ENCODE measurements at regions not wholly inside any gene's neighbourhood (a gene's known extent, or its start where the extent isn't known, plus 50 kb on each side); places are given as distances from the start of the nearest gene placed in this dataset.

GRCh38 chr1:116835161-116835560 lies 74.6 kb upstream of the PTGFRN start:
- DNase-seq (ENCODE audit: low read depth, low spot score) = no peak
- intact Hi-C loops (cut with micrococcal nuclease) = no loop called here
- ATAC-seq = no peak
- RAD21 ChIA-PET (ENCODE audit: low non-redundant PET in 1 of 2, low total read pairs in 2 of 2, uncharacterized antibody in 2 of 2, unreplicated experiment in 2 of 2) = no interaction called here
- H2AFZ ChIP-seq (ENCODE audit: low read depth, low read length, poor library complexity, severe bottlenecking) = no peak overlapping the region
- no peaks in the 10 kb centered on the region for H3K4me1 ChIP-seq (ENCODE audit: control insufficient read depth in 1 of 2, insufficient read depth in 2 of 2, low read length in 2 of 2)
- H3K4me3 ChIP-seq (replicated peaks in 1 of 2; ENCODE audit: low read depth in 1 of 2, low read length in 2 of 2) = no peak overlapping the region
- no peaks in the 10 kb centered on the region for H3K9me3 ChIP-seq (ENCODE audit: control insufficient read depth in 1 of 2, insufficient read depth in 1 of 2, low read depth in 1 of 2, low read length in 2 of 2)
- TF ChIP-seq ATF3 (IDR thresholded peaks at IDR 0.05) (no peak), REST (IDR thresholded peaks at IDR 0.05; ENCODE audit: low read depth) (no peak), ZBTB33 (IDR thresholded peaks at IDR 0.05; ENCODE audit: extremely low read depth, insufficient replicate concordance, low read length) (no peak), SIN3A (IDR thresholded peaks at IDR 0.05; ENCODE audit: low read depth) (no peak), CEBPB (IDR thresholded peaks at IDR 0.05; ENCODE audit: low read depth) (no peak), POLR2AphosphoS5 (IDR thresholded peaks at IDR 0.05; ENCODE audit: low read depth, low read length) (no peak), SP1 (IDR thresholded peaks at IDR 0.05; ENCODE audit: low read depth) (no peak), EGR1 (IDR thresholded peaks at IDR 0.05; ENCODE audit: low read depth) (no peak)
- CTCF ChIA-PET = no interaction called here
- H3K9me2 ChIP-seq (ENCODE audit: insufficient read depth) = no peaks in the 10 kb centered on the region
- no peak overlapping the region for H3K4me2 ChIP-seq (ENCODE audit: low read length)
- H3K9ac ChIP-seq (ENCODE audit: low read length) = no peak overlapping the region
- no peaks in the 10 kb centered on the region for H4K20me1 ChIP-seq (ENCODE audit: insufficient read depth)
- no TSS peak for BruUV-seq (replicated peaks)
- no peak overlapping the region for H3K27ac ChIP-seq (ENCODE audit: low read depth, low read length)
- H3K27me3 ChIP-seq (ENCODE audit: insufficient read depth, low read length) = no peaks in the 10 kb centered on the region; the same call in 1 of the 2 replicates
- POLR2A ChIA-PET = no interaction called here
- no peaks in the 10 kb centered on the region for H3K79me2 ChIP-seq (ENCODE audit: insufficient read depth, low read length)
- no peaks in the 10 kb centered on the region for H3K36me3 ChIP-seq (ENCODE audit: control insufficient read depth in 1 of 2, insufficient read depth in 2 of 2, low read length in 2 of 2)
